GM12878 (cell line): ENCODE measurements at regions not wholly inside any gene's neighbourhood (a gene's known extent, or its start where the extent isn't known, plus 50 kb on each side); places are given as distances from the start of the nearest gene placed in this dataset.

Experiments
- ATAC-seq: fragments of 200-7000 bp; cut with Tn5 transposase; 3 replicates; pipeline ENCODE4 v1.9.1; 2020; ENCODE audit warnings: mild to moderate bottlenecking, moderate library complexity
- BruUV-seq: library from RNA; stranded (reverse); fragments of 400-500 nt; replicated peaks from 2 replicates; lab custom pipeline; 2021; lab: Mats Ljungman, UMichigan
- CTCF ChIA-PET: fragments of 300-600 bp; sonication (Branson Sonifier 250); formaldehyde crosslinking; extraction: SDS; loops from one replicate; lab custom pipeline; 2021; ENCODE audit warnings: inconsistent platforms; lab: Yijun Ruan, JAX
- POLR2A ChIA-PET: fragments of 350-600 bp; formaldehyde crosslinking; extraction: SDS; loops from one replicate; lab custom pipeline; 2021; ENCODE audit warnings: inconsistent platforms; lab: Charles Lee
- RAD21 ChIA-PET: fragments of 300-600 bp; sonication (Branson Sonifier 250); formaldehyde crosslinking; loops from one replicate; lab custom pipeline; 2023; ENCODE audit warnings: antibody characterized with exemption; ENCODE audit not compliant: unreplicated experiment; lab: Charles Lee
- SMC1A ChIA-PET: fragments of 300-600 bp; sonication (Branson Sonifier 250); formaldehyde crosslinking; loops from one replicate; lab custom pipeline; 2023; ENCODE audit not compliant: unreplicated experiment, uncharacterized antibody; lab: Charles Lee
- DNase-seq: peaks from one replicate; pipeline ENCODE4 v3.0.0-alpha.2; 2011; ENCODE audit warnings: low read depth, low spot score
- FAIRE-seq: peaks from 3 replicates; lab custom pipeline; 2011; peaks lifted over from hg19 to GRCh38; lab: Jason Lieb, UNC
- H2AFZ ChIP-seq: 2 replicates; pipeline ENCODE4 v1.6.0; 2011; ENCODE audit warnings: low read depth, low read length, control low read depth; ENCODE audit not compliant: control insufficient read depth
- H3K27ac ChIP-seq: 2 replicates; pipeline ENCODE4 v1.5.1; 2011; ENCODE audit warnings: control low read depth; ENCODE audit not compliant: control insufficient read depth, insufficient read depth
- H3K27me3 ChIP-seq, 2 experiments: replicated peaks in 1 of 2; 2 replicates each; pipeline versions ENCODE4 v1.6.0 to v1.6.1; 2011; ENCODE audit warnings: low read length in 1 of 2; ENCODE audit not compliant: control insufficient read depth in 2 of 2, insufficient read depth in 2 of 2
- H3K36me3 ChIP-seq, 2 experiments: 2 replicates each; pipeline ENCODE4 v1.5.1; 2011; ENCODE audit warnings: low read length in 1 of 2; ENCODE audit not compliant: control insufficient read depth in 2 of 2, insufficient read depth in 2 of 2
- H3K4me1 ChIP-seq: 2 replicates; pipeline ENCODE4 v1.6.1; 2011; ENCODE audit warnings: mild to moderate bottlenecking, low read length, moderate library complexity, mixed read lengths; ENCODE audit not compliant: control insufficient read depth, insufficient read depth
- H3K4me2 ChIP-seq: 2 replicates; pipeline ENCODE4 v1.6.0; 2011; ENCODE audit warnings: control low read depth; ENCODE audit not compliant: control insufficient read depth, insufficient read depth
- H3K4me3 ChIP-seq: fragments of 200-600 bp; sonication (generic); 2 replicates; pipeline ENCODE4 v1.5.1; 2016
- H3K79me2 ChIP-seq: 2 replicates; pipeline ENCODE4 v1.6.0; 2011; ENCODE audit warnings: low read length; ENCODE audit not compliant: control insufficient read depth, insufficient read depth
- H3K9ac ChIP-seq: 2 replicates; pipeline ENCODE4 v1.8.0; 2011; ENCODE audit warnings: low read length, control low read depth, mixed read lengths; ENCODE audit not compliant: control insufficient read depth, insufficient read depth
- H3K9me3 ChIP-seq: replicated peaks from 3 replicates; pipeline ENCODE4 v1.5.1; 2011; ENCODE audit warnings: mild to moderate bottlenecking, low read length; ENCODE audit not compliant: control insufficient read depth, insufficient read depth
- H4K20me1 ChIP-seq: 2 replicates; pipeline ENCODE4 v1.6.0; 2011; ENCODE audit not compliant: control insufficient read depth, insufficient read depth
- ATF7 ChIP-seq: fragments of 450-650 bp; IDR thresholded peaks from 2 replicates; pipeline ENCODE4 v1.6.1; 2016; ENCODE audit warnings: low read depth, mild to moderate bottlenecking
- BMI1 ChIP-seq: fragments of 450-650 bp; IDR thresholded peaks from 2 replicates; pipeline ENCODE4 v1.6.1; 2016; ENCODE audit warnings: mild to moderate bottlenecking, moderate library complexity, borderline replicate concordance
- CHD1 ChIP-seq: IDR thresholded peaks from 2 replicates; pipeline ENCODE4 v1.6.1; 2012; ENCODE audit warnings: low read depth, low read length, improper control_type of control experiment
- CHD4 ChIP-seq: fragments of 200-600 bp; sonication (generic); IDR thresholded peaks from 2 replicates; pipeline ENCODE4 v1.6.1; 2016; ENCODE audit warnings: mild to moderate bottlenecking
- ETV6 ChIP-seq, 2 experiments: fragments of 450-650 bp in 1 of 2; IDR thresholded peaks in 1 of 2; conservative IDR thresholded peaks in 1 of 2; 2 replicates each; pipeline ENCODE4 v1.6.1; 2014; ENCODE audit warnings: antibody characterized with exemption in 1 of 2, borderline replicate concordance in 1 of 2, low read depth in 1 of 2, mild to moderate bottlenecking in 1 of 2, moderate library complexity in 1 of 2
- KDM1A ChIP-seq: fragments of 200-600 bp; sonication (generic); IDR thresholded peaks from 2 replicates; pipeline ENCODE4 v1.6.1; 2016; ENCODE audit warnings: borderline replicate concordance
- KLF5 ChIP-seq: fragments of 450-650 bp; IDR thresholded peaks from 2 replicates; pipeline ENCODE4 v1.6.1; 2014; ENCODE audit warnings: mild to moderate bottlenecking; ENCODE audit not compliant: partially characterized antibody
- SUPT20H ChIP-seq: IDR thresholded peaks from 2 replicates; pipeline ENCODE4 v1.6.1; 2011; ENCODE audit warnings: low read depth, mild to moderate bottlenecking, low read length, moderate library complexity, borderline replicate concordance; ENCODE audit not compliant: control insufficient read depth
- TAF1 ChIP-seq: IDR thresholded peaks from 2 replicates; pipeline ENCODE4 v1.6.1; 2011; ENCODE audit warnings: mild to moderate bottlenecking, low read depth, low read length, borderline replicate concordance
- TCF3 ChIP-seq: IDR thresholded peaks from 2 replicates; pipeline ENCODE4 v1.6.1; 2012; ENCODE audit warnings: low read depth, mild to moderate bottlenecking, low read length, borderline replicate concordance; ENCODE audit not compliant: insufficient read depth
- WGBS: methylation state at CpG from one replicate; pipeline ENCODE4 v1.1.6; 2016; ENCODE audit warnings: low lambda C conversion rate; ENCODE audit not compliant: insufficient replicate concordance, insufficient coverage; ENCODE audit errors: missing lambda C conversion rate; 5-methylcytosine and 5-hydroxymethylcytosine counted together
- in situ Hi-C: fragments of 300-500 bp; cut with MboI; formaldehyde crosslinking; loops from 9 replicates; pipeline ENCODE4 v1.14.3; 2018; ENCODE audit warnings: mixed read lengths
- intact Hi-C: fragments of 100-400 bp; cut with micrococcal nuclease; formaldehyde crosslinking; loops from one replicate; pipeline ENCODE4 v1.14.2; 2022; ENCODE audit not compliant: unreplicated experiment
- TF ChIP-seq, protein P1 (sequence below): IDR thresholded peaks from 2 replicates; pipeline ENCODE4 v1.6.1; 2012; ENCODE audit warnings: low read depth, low read length, improper control_type of control experiment
- TF ChIP-seq, protein P2 (sequence below): fragments of 450-650 bp; IDR thresholded peaks from 2 replicates; pipeline ENCODE4 v1.6.1; 2017; ENCODE audit warnings: mild to moderate bottlenecking, moderate library complexity
- TF ChIP-seq, protein P3 (sequence below): IDR thresholded peaks from 2 replicates; pipeline ENCODE4 v1.6.1; 2011; ENCODE audit warnings: borderline replicate concordance, low read depth, mild to moderate bottlenecking, moderate library complexity, mixed read lengths, low read length; ENCODE audit not compliant: insufficient read depth; ENCODE audit errors: extremely low read length
- TF ChIP-seq, protein P4 (sequence below): fragments of 450-650 bp; IDR thresholded peaks from 2 replicates; pipeline ENCODE4 v1.6.1; 2014; ENCODE audit warnings: mild to moderate bottlenecking

DNA sequence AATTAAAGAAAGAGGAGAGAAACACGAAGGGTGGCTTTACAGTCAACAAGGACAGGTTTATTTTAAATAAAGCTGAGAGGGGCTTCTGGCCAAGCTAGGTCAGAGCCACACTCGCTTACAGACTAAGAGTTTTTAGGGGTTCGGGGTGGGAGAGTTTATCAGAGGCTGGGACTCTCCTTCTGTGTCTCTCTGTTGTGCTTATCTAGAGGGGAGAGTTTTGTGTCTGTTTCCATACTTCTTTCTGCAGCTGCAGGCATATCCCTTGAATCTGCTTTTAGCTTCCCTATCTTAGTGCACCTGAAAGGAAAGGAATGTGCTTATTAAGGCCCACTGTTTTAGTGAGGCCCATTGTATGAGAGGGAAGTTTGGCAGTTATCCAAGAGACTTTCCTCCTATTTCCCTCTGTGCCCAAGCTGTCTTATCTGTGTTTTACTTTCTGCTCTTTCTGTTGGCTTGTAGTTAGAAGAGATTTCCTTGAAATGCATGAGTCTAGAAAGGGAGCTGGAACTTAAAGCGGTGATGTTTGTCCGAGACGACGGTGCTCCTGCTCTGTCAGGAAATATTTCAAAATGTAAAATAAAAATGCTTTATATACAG is 275.3 kb downstream of the KCTD12 start:
- Histone ChIP-seq H2AFZ (no peak overlapping the region), H3K4me3 (no peak overlapping the region), H3K9me3 (no peaks in the 10 kb centered on the region; the same call in 2 of the 3 replicates), H3K9ac (no peak overlapping the region), H3K79me2 (no peaks in the 10 kb centered on the region), H4K20me1 (no peaks in the 10 kb centered on the region), H3K27ac (no peak overlapping the region), H3K36me3 (no peaks in the 10 kb centered on the region), H3K27me3 (no peaks in the 10 kb centered on the region), H3K4me2 (no peak overlapping the region), H3K4me1 (no peaks in the 10 kb centered on the region)
- BruUV-seq: no TSS peak
- ATAC-seq: no peak
- ChIA-PET CTCF (no interaction called here), POLR2A (no interaction called here), RAD21 (no interaction called here), SMC1A (no interaction called here)
- intact Hi-C loops (no loop called here), in situ Hi-C loops (no loop called here)
- 55% methylated on average over 7 of the region's 7 CpGs for WGBS
- FAIRE-seq: no peak
- TF ChIP-seq ATF7: no peak
- TF ChIP-seq, protein P1, sequence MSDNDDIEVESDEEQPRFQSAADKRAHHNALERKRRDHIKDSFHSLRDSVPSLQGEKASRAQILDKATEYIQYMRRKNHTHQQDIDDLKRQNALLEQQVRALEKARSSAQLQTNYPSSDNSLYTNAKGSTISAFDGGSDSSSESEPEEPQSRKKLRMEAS: no peak
- no peak for TF ChIP-seq CHD4
- TF ChIP-seq ETV6 (conservative IDR thresholded peaks at IDR 0.05 in 1 of 2, IDR thresholded peaks at IDR 0.05 in 1 of 2; ENCODE audit: borderline replicate concordance in 1 of 2, low read depth in 1 of 2): no peak
- TF ChIP-seq, protein P2, sequence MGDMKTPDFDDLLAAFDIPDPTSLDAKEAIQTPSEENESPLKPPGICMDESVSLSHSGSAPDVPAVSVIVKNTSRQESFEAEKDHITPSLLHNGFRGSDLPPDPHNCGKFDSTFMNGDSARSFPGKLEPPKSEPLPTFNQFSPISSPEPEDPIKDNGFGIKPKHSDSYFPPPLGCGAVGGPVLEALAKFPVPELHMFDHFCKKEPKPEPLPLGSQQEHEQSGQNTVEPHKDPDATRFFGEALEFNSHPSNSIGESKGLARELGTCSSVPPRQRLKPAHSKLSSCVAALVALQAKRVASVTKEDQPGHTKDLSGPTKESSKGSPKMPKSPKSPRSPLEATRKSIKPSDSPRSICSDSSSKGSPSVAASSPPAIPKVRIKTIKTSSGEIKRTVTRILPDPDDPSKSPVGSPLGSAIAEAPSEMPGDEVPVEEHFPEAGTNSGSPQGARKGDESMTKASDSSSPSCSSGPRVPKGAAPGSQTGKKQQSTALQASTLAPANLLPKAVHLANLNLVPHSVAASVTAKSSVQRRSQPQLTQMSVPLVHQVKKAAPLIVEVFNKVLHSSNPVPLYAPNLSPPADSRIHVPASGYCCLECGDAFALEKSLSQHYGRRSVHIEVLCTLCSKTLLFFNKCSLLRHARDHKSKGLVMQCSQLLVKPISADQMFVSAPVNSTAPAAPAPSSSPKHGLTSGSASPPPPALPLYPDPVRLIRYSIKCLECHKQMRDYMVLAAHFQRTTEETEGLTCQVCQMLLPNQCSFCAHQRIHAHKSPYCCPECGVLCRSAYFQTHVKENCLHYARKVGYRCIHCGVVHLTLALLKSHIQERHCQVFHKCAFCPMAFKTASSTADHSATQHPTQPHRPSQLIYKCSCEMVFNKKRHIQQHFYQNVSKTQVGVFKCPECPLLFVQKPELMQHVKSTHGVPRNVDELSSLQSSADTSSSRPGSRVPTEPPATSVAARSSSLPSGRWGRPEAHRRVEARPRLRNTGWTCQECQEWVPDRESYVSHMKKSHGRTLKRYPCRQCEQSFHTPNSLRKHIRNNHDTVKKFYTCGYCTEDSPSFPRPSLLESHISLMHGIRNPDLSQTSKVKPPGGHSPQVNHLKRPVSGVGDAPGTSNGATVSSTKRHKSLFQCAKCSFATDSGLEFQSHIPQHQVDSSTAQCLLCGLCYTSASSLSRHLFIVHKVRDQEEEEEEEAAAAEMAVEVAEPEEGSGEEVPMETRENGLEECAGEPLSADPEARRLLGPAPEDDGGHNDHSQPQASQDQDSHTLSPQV: no peak
- TF ChIP-seq, protein P3, sequence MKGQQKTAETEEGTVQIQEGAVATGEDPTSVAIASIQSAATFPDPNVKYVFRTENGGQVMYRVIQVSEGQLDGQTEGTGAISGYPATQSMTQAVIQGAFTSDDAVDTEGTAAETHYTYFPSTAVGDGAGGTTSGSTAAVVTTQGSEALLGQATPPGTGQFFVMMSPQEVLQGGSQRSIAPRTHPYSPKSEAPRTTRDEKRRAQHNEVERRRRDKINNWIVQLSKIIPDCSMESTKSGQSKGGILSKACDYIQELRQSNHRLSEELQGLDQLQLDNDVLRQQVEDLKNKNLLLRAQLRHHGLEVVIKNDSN: no peak
- TF ChIP-seq TAF1: no peak
- TF ChIP-seq TCF3: no peak
- no peak for TF ChIP-seq BMI1
- TF ChIP-seq, protein P4, sequence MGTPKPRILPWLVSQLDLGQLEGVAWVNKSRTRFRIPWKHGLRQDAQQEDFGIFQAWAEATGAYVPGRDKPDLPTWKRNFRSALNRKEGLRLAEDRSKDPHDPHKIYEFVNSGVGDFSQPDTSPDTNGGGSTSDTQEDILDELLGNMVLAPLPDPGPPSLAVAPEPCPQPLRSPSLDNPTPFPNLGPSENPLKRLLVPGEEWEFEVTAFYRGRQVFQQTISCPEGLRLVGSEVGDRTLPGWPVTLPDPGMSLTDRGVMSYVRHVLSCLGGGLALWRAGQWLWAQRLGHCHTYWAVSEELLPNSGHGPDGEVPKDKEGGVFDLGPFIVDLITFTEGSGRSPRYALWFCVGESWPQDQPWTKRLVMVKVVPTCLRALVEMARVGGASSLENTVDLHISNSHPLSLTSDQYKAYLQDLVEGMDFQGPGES: no peak
- TF ChIP-seq CHD1: no peak
- no peak for TF ChIP-seq KDM1A
- TF ChIP-seq KLF5: no peak
- no peak for TF ChIP-seq SUPT20H
- no peak for DNase-seq
